ENCODE measurements at regions not wholly inside any gene's neighbourhood (a gene's known extent, or its start where the extent isn't known, plus 50 kb on each side); places are given as distances from the start of the nearest gene placed in this dataset.

DNA sequence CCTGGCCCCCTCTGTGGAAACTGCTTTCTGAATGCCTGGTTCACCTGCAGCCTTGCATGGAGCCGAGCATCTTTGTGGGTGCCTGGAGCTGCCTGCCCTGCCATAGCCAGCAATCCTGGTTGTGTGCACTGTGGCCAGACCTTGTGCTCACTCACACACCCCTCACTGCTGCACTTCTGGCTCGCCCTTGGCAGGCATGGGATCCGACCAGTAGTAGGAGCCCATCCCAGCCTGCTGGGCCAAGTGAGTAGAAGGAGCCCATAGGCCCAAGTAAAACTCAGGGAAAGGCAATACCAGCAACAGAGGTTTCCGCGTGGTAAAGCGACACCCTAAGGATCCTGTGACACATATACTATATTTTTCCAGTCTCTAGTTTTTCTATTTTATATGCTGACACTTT is 270.0 kb upstream of the NAV3 start:
- TF ChIP-seq, protein P1, sequence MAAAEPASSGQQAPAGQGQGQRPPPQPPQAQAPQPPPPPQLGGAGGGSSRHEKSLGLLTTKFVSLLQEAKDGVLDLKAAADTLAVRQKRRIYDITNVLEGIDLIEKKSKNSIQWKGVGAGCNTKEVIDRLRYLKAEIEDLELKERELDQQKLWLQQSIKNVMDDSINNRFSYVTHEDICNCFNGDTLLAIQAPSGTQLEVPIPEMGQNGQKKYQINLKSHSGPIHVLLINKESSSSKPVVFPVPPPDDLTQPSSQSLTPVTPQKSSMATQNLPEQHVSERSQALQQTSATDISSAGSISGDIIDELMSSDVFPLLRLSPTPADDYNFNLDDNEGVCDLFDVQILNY (CRISPR knock-in tag; IDR thresholded peaks at IDR 0.05): no peak
- TF ChIP-seq, protein P2, sequence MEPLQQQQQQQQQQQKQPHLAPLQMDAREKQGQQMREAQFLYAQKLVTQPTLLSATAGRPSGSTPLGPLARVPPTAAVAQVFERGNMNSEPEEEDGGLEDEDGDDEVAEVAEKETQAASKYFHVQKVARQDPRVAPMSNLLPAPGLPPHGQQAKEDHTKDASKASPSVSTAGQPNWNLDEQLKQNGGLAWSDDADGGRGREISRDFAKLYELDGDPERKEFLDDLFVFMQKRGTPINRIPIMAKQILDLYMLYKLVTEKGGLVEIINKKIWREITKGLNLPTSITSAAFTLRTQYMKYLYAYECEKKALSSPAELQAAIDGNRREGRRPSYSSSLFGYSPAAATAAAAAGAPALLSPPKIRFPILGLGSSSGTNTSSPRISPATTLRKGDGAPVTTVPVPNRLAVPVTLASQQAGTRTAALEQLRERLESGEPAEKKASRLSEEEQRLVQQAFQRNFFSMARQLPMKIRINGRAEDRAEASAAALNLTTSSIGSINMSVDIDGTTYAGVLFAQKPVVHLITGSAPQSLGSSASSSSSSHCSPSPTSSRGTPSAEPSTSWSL (CRISPR knock-in tag; IDR thresholded peaks at IDR 0.05; ENCODE audit: borderline replicate concordance): no peak
- TF ChIP-seq, protein P3, sequence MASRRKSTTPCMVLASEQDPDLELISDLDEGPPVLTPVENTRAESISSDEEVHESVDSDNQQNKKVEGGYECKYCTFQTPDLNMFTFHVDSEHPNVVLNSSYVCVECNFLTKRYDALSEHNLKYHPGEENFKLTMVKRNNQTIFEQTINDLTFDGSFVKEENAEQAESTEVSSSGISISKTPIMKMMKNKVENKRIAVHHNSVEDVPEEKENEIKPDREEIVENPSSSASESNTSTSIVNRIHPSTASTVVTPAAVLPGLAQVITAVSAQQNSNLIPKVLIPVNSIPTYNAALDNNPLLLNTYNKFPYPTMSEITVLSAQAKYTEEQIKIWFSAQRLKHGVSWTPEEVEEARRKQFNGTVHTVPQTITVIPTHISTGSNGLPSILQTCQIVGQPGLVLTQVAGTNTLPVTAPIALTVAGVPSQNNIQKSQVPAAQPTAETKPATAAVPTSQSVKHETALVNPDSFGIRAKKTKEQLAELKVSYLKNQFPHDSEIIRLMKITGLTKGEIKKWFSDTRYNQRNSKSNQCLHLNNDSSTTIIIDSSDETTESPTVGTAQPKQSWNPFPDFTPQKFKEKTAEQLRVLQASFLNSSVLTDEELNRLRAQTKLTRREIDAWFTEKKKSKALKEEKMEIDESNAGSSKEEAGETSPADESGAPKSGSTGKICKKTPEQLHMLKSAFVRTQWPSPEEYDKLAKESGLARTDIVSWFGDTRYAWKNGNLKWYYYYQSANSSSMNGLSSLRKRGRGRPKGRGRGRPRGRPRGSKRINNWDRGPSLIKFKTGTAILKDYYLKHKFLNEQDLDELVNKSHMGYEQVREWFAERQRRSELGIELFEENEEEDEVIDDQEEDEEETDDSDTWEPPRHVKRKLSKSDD (conservative IDR thresholded peaks at IDR 0.05; ENCODE audit: low read length): no peak
- TF ChIP-seq, protein P4, sequence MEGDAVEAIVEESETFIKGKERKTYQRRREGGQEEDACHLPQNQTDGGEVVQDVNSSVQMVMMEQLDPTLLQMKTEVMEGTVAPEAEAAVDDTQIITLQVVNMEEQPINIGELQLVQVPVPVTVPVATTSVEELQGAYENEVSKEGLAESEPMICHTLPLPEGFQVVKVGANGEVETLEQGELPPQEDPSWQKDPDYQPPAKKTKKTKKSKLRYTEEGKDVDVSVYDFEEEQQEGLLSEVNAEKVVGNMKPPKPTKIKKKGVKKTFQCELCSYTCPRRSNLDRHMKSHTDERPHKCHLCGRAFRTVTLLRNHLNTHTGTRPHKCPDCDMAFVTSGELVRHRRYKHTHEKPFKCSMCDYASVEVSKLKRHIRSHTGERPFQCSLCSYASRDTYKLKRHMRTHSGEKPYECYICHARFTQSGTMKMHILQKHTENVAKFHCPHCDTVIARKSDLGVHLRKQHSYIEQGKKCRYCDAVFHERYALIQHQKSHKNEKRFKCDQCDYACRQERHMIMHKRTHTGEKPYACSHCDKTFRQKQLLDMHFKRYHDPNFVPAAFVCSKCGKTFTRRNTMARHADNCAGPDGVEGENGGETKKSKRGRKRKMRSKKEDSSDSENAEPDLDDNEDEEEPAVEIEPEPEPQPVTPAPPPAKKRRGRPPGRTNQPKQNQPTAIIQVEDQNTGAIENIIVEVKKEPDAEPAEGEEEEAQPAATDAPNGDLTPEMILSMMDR (IDR thresholded peaks at IDR 0.05 in 2 of 3, conservative IDR thresholded peaks at IDR 0.05 in 1 of 3; ENCODE audit: insufficient read depth in 2 of 3, low read depth in 1 of 3, low read length in 3 of 3): no peak
- TF ChIP-seq NCOA6 (IDR thresholded peaks at IDR 0.05): no peak
- no peak for TF ChIP-seq ZKSCAN1 (IDR thresholded peaks at IDR 0.05; ENCODE audit: low read depth, low read length)
- no peak for TF ChIP-seq BRD9 (IDR thresholded peaks at IDR 0.05; ENCODE audit: low read depth, partially characterized antibody)
- TF ChIP-seq, protein P5, sequence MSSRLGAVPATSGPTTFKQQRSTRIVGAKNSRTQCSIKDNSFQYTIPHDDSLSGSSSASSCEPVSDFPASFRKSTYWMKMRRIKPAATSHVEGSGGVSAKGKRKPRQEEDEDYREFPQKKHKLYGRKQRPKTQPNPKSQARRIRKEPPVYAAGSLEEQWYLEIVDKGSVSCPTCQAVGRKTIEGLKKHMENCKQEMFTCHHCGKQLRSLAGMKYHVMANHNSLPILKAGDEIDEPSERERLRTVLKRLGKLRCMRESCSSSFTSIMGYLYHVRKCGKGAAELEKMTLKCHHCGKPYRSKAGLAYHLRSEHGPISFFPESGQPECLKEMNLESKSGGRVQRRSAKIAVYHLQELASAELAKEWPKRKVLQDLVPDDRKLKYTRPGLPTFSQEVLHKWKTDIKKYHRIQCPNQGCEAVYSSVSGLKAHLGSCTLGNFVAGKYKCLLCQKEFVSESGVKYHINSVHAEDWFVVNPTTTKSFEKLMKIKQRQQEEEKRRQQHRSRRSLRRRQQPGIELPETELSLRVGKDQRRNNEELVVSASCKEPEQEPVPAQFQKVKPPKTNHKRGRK (tag; IDR thresholded peaks at IDR 0.05): no peak
- no peak for TF ChIP-seq SIN3A (IDR thresholded peaks at IDR 0.05; ENCODE audit: borderline replicate concordance in 2 of 2, control insufficient read depth in 1 of 2, low read depth in 2 of 2, low read length in 2 of 2)
